ENCODE measurements at regions not wholly inside any gene's neighbourhood (a gene's known extent, or its start where the extent isn't known, plus 50 kb on each side); places are given as distances from the start of the nearest gene placed in this dataset.

GRCh38 chr3:110811050-110811449, 260.6 kb upstream of the NECTIN3 start:
- no peak for TF ChIP-seq CTCF (conservative IDR thresholded peaks at IDR 0.05 in 1 of 2, IDR thresholded peaks at IDR 0.05 in 1 of 2; ENCODE audit: extremely low read depth in 1 of 2, insufficient read depth in 1 of 2, low read depth in 1 of 2, low read length in 2 of 2)
- no peak for TF ChIP-seq EZH2 (IDR thresholded peaks at IDR 0.05; ENCODE audit: borderline replicate concordance, low read length)

All from mammary epithelial cell (primary cell).